Testis (tissue), 2 donors: ENCODE measurements at regions not wholly inside any gene's neighbourhood (a gene's known extent, or its start where the extent isn't known, plus 50 kb on each side); places are given as distances from the start of the nearest gene placed in this dataset.

Source experiments
- DNase-seq: peaks from one replicate; pipeline ENCODE4 v3.0.0-alpha.2; 2019
- H3K27ac ChIP-seq, 2 donors: fragments of 200-600 bp; sonication (generic); one replicate each; pipeline ENCODE4 v1.5.1; 2019
- H3K27me3 ChIP-seq: fragments of 200-600 bp; sonication (generic); one replicate; pipeline ENCODE4 v1.5.1; 2019
- H3K36me3 ChIP-seq: fragments of 200-600 bp; sonication (generic); one replicate; pipeline ENCODE4 v1.5.1; 2017; ENCODE audit warnings: low read depth; ENCODE audit errors: missing control alignments
- H3K4me1 ChIP-seq: fragments of 200-600 bp; sonication (generic); one replicate; pipeline ENCODE4 v1.5.1; 2019
- H3K4me3 ChIP-seq, 2 donors: fragments of 200-600 bp; sonication (generic); one replicate each; pipeline ENCODE4 v1.5.1; 2017 to 2019
- H3K9me3 ChIP-seq: fragments of 200-600 bp; sonication (generic); one replicate; pipeline ENCODE4 v1.5.1; 2017
- POLR2A ChIP-seq: fragments of 450-650 bp; IDR thresholded peaks from one replicate; pipeline ENCODE4 v1.6.1; 2017; ENCODE audit warnings: antibody characterized with exemption, mild to moderate bottlenecking, moderate library complexity
- WGBS, 2 donors: methylation state at CpG; one replicate each; pipeline ENCODE4 v1.1.5; 2018; 5-methylcytosine and 5-hydroxymethylcytosine counted together
- intact Hi-C: fragments of 100-400 bp; cut with DNase I; formaldehyde crosslinking; loops from one replicate; pipeline ENCODE4 v1.15.1; 2023; ENCODE audit warnings: low total_unique reads
- TF ChIP-seq, protein P1 (sequence below), 3 experiments: fragments of 450-650 bp in 2 of 3; fragments of 200-600 bp in 1 of 3; sonication (generic) in 1 of 3; IDR thresholded peaks; one replicate each; pipeline ENCODE4 v1.5.1; 2016 to 2019; ENCODE audit warnings: antibody characterized with exemption in 3 of 3, mild to moderate bottlenecking in 2 of 3, moderate library complexity in 1 of 3

DNA sequence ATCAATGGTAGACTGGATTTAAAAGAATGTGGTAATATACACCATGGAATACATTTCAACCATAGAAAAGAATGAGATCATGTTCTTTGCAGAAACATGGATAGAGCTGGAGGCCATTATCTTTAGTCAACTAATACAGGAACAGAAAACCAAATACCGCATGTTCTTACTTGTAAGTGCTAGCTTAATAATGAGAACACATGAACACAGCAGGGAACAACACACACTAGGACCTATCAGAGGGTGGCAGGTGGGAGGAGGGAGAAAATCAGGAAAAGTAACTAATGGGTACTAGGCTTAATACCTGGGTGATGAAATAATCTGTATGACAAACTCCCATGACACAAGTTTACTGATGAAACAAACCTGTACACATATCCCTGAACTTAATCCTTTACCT is 1435.2 kb downstream of the REEP3 start:
- Histone ChIP-seq H3K9me3 (no peaks in the 10 kb centered on the region), H3K27me3 (no peaks in the 10 kb centered on the region), H3K4me1 (no peaks in the 10 kb centered on the region), H3K4me3 (no peak overlapping the region), H3K36me3 (no peaks in the 10 kb centered on the region), H3K27ac (no peak overlapping the region)
- intact Hi-C loops: no loop called here
- 92 to 95% methylated on average over 1 of the region's 1 CpG for WGBS, 2 donors
- TF ChIP-seq POLR2A: no peak
- TF ChIP-seq, protein P1, sequence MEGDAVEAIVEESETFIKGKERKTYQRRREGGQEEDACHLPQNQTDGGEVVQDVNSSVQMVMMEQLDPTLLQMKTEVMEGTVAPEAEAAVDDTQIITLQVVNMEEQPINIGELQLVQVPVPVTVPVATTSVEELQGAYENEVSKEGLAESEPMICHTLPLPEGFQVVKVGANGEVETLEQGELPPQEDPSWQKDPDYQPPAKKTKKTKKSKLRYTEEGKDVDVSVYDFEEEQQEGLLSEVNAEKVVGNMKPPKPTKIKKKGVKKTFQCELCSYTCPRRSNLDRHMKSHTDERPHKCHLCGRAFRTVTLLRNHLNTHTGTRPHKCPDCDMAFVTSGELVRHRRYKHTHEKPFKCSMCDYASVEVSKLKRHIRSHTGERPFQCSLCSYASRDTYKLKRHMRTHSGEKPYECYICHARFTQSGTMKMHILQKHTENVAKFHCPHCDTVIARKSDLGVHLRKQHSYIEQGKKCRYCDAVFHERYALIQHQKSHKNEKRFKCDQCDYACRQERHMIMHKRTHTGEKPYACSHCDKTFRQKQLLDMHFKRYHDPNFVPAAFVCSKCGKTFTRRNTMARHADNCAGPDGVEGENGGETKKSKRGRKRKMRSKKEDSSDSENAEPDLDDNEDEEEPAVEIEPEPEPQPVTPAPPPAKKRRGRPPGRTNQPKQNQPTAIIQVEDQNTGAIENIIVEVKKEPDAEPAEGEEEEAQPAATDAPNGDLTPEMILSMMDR (IDR thresholded peaks at IDR 0.05): no peak
- DNase-seq: no peak

DNA sequence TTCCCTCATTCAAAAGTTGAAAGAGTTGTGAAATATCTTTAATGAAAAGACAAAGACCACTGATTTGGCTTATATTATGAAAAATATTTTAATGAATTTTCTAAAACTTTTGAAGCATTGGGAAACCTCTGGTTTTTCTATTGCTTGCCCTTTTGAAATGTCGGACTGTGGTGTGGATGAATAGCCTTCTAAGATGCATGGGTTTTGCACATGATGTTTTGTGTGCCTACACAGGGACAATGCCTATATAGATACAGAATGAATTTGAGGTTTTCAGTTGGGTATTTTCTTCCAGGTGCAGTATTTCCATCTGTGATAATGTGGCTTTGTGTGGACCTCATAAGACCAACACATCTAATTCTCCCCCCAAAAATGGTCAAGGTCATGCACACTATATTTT is 1437.9 kb downstream of the REEP3 start:
- H3K36me3 ChIP-seq: no peaks in the 10 kb centered on the region
- WGBS, 2 donors: 95 to 96% methylated on average over 1 of the region's 1 CpG
- intact Hi-C loops: no loop called here
- H3K4me1 ChIP-seq: no peaks in the 10 kb centered on the region
- H3K27me3 ChIP-seq: no peaks in the 10 kb centered on the region
- no peak for DNase-seq
- H3K27ac ChIP-seq: no peak overlapping the region
- H3K9me3 ChIP-seq: no peaks in the 10 kb centered on the region
- H3K4me3 ChIP-seq: no peak overlapping the region
- TF ChIP-seq, protein P1 (IDR thresholded peaks at IDR 0.05): no peak
- no peak for TF ChIP-seq POLR2A

DNA sequence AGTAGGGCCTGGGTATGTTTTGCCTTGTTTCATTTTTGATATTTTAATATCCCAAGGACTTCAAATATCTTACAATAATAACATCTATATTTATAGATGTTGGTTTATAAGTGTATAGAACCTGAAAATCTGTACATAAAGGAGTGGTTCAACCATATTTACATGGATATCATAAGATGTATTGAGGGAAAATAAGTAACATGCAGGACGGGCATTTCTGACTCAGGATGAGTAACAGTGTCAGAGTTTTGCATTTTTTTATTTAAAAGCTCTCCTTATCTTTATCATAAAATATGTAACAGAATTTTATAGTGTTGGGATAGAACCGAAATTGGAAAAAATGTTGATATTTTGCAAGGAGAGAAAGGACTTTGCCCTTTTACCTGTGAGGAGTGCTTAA is 1438.7 kb downstream of the REEP3 start:
- H3K27ac ChIP-seq: no peak overlapping the region
- 83 to 89% methylated on average over 2 of the region's 2 CpGs for WGBS, 2 donors
- H3K4me3 ChIP-seq: no peak overlapping the region
- H3K27me3 ChIP-seq: no peaks in the 10 kb centered on the region
- no peaks in the 10 kb centered on the region for H3K4me1 ChIP-seq
- no peaks in the 10 kb centered on the region for H3K9me3 ChIP-seq
- no peaks in the 10 kb centered on the region for H3K36me3 ChIP-seq
- TF ChIP-seq, protein P1 (IDR thresholded peaks at IDR 0.05): no peak
- no peak for TF ChIP-seq POLR2A
- DNase-seq: no peak
- intact Hi-C loops: no loop called here

DNA sequence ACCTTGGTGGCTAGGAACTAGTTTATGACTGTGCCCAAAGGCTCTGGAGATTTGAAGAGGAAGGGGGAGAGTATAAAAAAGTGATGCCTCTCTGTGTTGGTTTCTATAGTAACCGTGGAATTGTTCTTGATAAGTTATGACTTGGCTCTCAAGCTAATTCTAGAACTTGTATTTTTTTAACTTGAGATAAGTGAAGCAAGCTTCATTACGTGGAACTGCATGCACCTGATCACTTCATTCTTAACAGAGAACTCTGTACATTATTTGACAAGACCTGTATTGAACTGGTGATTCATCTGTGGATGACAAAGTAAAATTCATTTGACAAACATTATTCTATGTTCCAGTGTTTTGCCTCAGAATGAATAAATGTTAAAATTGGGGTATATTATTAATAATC is 1452.2 kb downstream of the REEP3 start:
- Histone ChIP-seq H3K27me3 (no peaks in the 10 kb centered on the region), H3K27ac (no peak overlapping the region), H3K4me3 (no peak overlapping the region), H3K4me1 (no peaks in the 10 kb centered on the region), H3K9me3 (no peaks in the 10 kb centered on the region), H3K36me3 (no peaks in the 10 kb centered on the region)
- intact Hi-C loops: no loop called here
- WGBS, 2 donors: 74 to 78% methylated on average over 2 of the region's 2 CpGs
- TF ChIP-seq, protein P1 (IDR thresholded peaks at IDR 0.05): no peak
- no peak for TF ChIP-seq POLR2A
- DNase-seq: no peak

DNA sequence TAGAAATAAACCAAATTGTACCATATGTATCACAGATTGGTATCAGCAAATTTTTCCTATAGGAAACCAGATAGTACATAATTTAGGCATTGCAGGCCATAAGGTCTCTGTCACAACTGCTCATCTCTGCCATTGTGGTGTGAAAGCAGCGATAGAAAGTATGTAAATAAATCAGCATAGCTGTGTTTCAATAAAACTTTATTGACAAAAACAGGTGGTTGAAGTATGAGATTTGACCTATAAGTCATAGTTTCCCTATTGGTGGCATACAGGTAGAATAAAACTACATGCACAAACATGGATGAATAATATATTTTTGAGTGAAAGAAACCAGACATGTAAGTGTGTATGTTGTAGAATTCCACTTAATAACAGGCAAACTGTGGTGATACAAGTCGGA is 1454.9 kb downstream of the REEP3 start:
- Histone ChIP-seq H3K27ac (no peak overlapping the region), H3K4me1 (no peaks in the 10 kb centered on the region), H3K27me3 (no peaks in the 10 kb centered on the region), H3K4me3 (no peak overlapping the region), H3K9me3 (no peaks in the 10 kb centered on the region), H3K36me3 (no peaks in the 10 kb centered on the region)
- no peak for DNase-seq
- 57 to 81% methylated on average over 2 of the region's 2 CpGs for WGBS, 2 donors
- intact Hi-C loops: no loop called here
- TF ChIP-seq, protein P1 (IDR thresholded peaks at IDR 0.05): no peak
- no peak for TF ChIP-seq POLR2A
